ENCODE measurements at regions not wholly inside any gene's neighbourhood (a gene's known extent, or its start where the extent isn't known, plus 50 kb on each side); places are given as distances from the start of the nearest gene placed in this dataset.

GRCh38 chr2:128654408-128654807, 335.7 kb upstream of the HS6ST1 start:
- no peak overlapping the region for H2AFZ ChIP-seq (ENCODE audit: low read length)
- no peak overlapping the region for H3K4me2 ChIP-seq (ENCODE audit: extremely low read depth, insufficient read depth, low read length)
- no peak for TF ChIP-seq CTCF (conservative IDR thresholded peaks at IDR 0.05 in 1 of 2, IDR thresholded peaks at IDR 0.05 in 1 of 2; ENCODE audit: low read depth in 1 of 2, low read length in 2 of 2)
- TF ChIP-seq EZH2 (IDR thresholded peaks at IDR 0.05; ENCODE audit: low read length, missing control alignments): no peak
- H3K9me3 ChIP-seq (ENCODE audit: control insufficient read depth, insufficient read depth, low read depth, low read length): no peaks in the 10 kb centered on the region
- H3K4me3 ChIP-seq (replicated peaks in 1 of 4; ENCODE audit: control extremely low read depth in 1 of 4, insufficient read depth in 1 of 4, low read depth in 3 of 4, low read length in 4 of 4): no peak overlapping the region
- no peaks in the 10 kb centered on the region for H3K79me2 ChIP-seq (ENCODE audit: control insufficient read depth, insufficient read depth, low read length)
- no peak overlapping the region for H3K9ac ChIP-seq (ENCODE audit: insufficient read depth, low read length)
- no peak for DNase-seq (ENCODE audit: low read depth in 2 of 2)
- H3K36me3 ChIP-seq (ENCODE audit: control insufficient read depth, insufficient read depth, low read length): no peaks in the 10 kb centered on the region
- H3K4me1 ChIP-seq (ENCODE audit: control insufficient read depth, extremely low read depth, insufficient read depth, low read length): no peaks in the 10 kb centered on the region
- H4K20me1 ChIP-seq (ENCODE audit: control insufficient read depth, extremely low read depth, insufficient read depth, low read length): no peaks in the 10 kb centered on the region
- no peaks in the 10 kb centered on the region for H3K27me3 ChIP-seq (ENCODE audit: control insufficient read depth, insufficient read depth, low read length)
- no peak overlapping the region for H3K27ac ChIP-seq (ENCODE audit: insufficient read depth, low read length)

GRCh38 chr2:128660836-128661235, 342.2 kb upstream of the HS6ST1 start:
- H3K4me2 ChIP-seq (ENCODE audit: extremely low read depth, insufficient read depth, low read length): no peak overlapping the region
- H3K9me3 ChIP-seq (ENCODE audit: control insufficient read depth, insufficient read depth, low read depth, low read length): no peaks in the 10 kb centered on the region
- H3K27ac ChIP-seq (ENCODE audit: insufficient read depth, low read length): no peak overlapping the region
- H3K27me3 ChIP-seq (ENCODE audit: control insufficient read depth, insufficient read depth, low read length): no peaks in the 10 kb centered on the region
- H3K79me2 ChIP-seq (ENCODE audit: control insufficient read depth, insufficient read depth, low read length): no peaks in the 10 kb centered on the region
- TF ChIP-seq EZH2 (IDR thresholded peaks at IDR 0.05; ENCODE audit: low read length, missing control alignments) (no peak), CTCF (conservative IDR thresholded peaks at IDR 0.05 in 1 of 2, IDR thresholded peaks at IDR 0.05 in 1 of 2; ENCODE audit: low read depth in 1 of 2, low read length in 2 of 2) (no peak)
- H3K36me3 ChIP-seq (ENCODE audit: control insufficient read depth, insufficient read depth, low read length): no peaks in the 10 kb centered on the region
- no peaks in the 10 kb centered on the region for H4K20me1 ChIP-seq (ENCODE audit: control insufficient read depth, extremely low read depth, insufficient read depth, low read length)
- H3K4me1 ChIP-seq (ENCODE audit: control insufficient read depth, extremely low read depth, insufficient read depth, low read length): no peaks in the 10 kb centered on the region
- H3K4me3 ChIP-seq (replicated peaks in 1 of 4; ENCODE audit: control extremely low read depth in 1 of 4, insufficient read depth in 1 of 4, low read depth in 3 of 4, low read length in 4 of 4): no peak overlapping the region
- no peak overlapping the region for H2AFZ ChIP-seq (ENCODE audit: low read length)
- H3K9ac ChIP-seq (ENCODE audit: insufficient read depth, low read length): no peak overlapping the region
- no peak for DNase-seq (ENCODE audit: low read depth in 2 of 2)

- no peak overlapping the region for H2AFZ ChIP-seq (ENCODE audit: low read length)
- no peak overlapping the region for H3K4me2 ChIP-seq (ENCODE audit: extremely low read depth, insufficient read depth, low read length)
- H4K20me1 ChIP-seq (ENCODE audit: control insufficient read depth, extremely low read depth, insufficient read depth, low read length): no peaks in the 10 kb centered on the region
- H3K36me3 ChIP-seq (ENCODE audit: control insufficient read depth, insufficient read depth, low read length): no peaks in the 10 kb centered on the region
- no peak for DNase-seq (ENCODE audit: low read depth in 2 of 2)
- no peaks in the 10 kb centered on the region for H3K4me1 ChIP-seq (ENCODE audit: control insufficient read depth, extremely low read depth, insufficient read depth, low read length)
- no peak for TF ChIP-seq EZH2 (IDR thresholded peaks at IDR 0.05; ENCODE audit: low read length, missing control alignments)
- no peak for TF ChIP-seq CTCF (conservative IDR thresholded peaks at IDR 0.05 in 1 of 2, IDR thresholded peaks at IDR 0.05 in 1 of 2; ENCODE audit: low read depth in 1 of 2, low read length in 2 of 2)
- H3K9ac ChIP-seq (ENCODE audit: insufficient read depth, low read length): no peak overlapping the region
- H3K4me3 ChIP-seq (replicated peaks in 1 of 4; ENCODE audit: control extremely low read depth in 1 of 4, insufficient read depth in 1 of 4, low read depth in 3 of 4, low read length in 4 of 4): no peak overlapping the region
- no peaks in the 10 kb centered on the region for H3K9me3 ChIP-seq (ENCODE audit: control insufficient read depth, insufficient read depth, low read depth, low read length)
- H3K27me3 ChIP-seq (ENCODE audit: control insufficient read depth, insufficient read depth, low read length): no peaks in the 10 kb centered on the region
- no peak overlapping the region for H3K27ac ChIP-seq (ENCODE audit: insufficient read depth, low read length)
- no peaks in the 10 kb centered on the region for H3K79me2 ChIP-seq (ENCODE audit: control insufficient read depth, insufficient read depth, low read length)
These were observed 342.6 kb upstream of the HS6ST1 start for GRCh38 chr2:128661311-128661710.
